ENCODE measurements at regions not wholly inside any gene's neighbourhood (a gene's known extent, or its start where the extent isn't known, plus 50 kb on each side); places are given as distances from the start of the nearest gene placed in this dataset.
A peak's percentile ranks its signal among the peaks of the same experiment; 100 is the strongest.

GRCh38 chr3:34011171-34012101 lies 213.0 kb downstream of the PDCD6IP start:
- DNase-seq = no peak

- peak in 1 of 3 donors; percentile 96 for DNase-seq
These were observed 213.7 kb downstream of the PDCD6IP start for GRCh38 chr3:34012102-34012461.

- DNase-seq = no peak
These were observed 215.6 kb downstream of the PDCD6IP start for GRCh38 chr3:34013818-34014570.

DNA sequence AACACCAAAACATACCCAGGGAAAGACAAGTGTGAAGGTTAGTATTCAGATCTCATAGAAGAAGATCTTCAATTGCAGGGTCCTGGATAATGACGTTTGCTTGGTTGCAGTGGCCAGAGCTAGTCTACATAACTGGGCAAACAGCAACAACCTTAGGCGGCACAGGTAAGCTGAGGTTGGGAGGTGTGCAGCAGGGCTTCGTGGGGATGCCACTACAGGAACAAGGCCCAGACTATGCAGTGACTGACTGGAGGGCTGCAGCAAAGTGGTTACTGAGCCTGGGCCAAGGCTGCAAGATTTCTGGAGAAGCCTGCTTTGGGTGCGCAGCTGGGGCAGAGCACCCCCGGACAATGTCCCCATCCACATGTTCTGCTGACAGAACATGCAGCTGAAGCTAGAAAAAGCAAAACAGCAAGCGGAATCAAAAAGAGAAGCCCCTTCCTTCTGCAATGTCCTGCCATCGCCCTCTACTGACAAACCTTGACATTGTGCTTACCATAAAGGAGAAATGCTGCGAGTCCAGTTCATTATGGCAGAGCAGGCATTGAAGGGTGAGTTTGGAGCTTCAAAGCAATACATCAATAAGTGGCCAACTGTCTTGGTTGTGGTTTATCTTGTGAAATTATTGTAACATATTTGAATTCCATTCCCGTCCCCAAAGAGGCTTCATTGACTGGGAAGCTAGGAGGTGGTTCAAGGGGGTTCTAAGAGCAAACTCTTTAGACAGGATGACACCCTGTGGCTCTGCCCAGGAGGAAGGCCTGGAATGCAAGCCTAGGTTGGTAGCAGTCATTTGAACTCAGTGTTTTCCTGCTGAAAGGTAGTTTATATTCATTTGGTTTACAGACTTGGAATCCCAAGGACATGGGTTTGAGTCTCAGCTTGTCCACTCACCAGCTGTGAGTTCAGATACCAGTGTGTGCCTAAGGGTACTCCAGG lies 217.0 kb downstream of the PDCD6IP start:
- no peak for DNase-seq

GRCh38 chr3:34016925-34017587 lies 218.6 kb downstream of the PDCD6IP start:
- peak in 1 of 3 donors; percentile 36 for DNase-seq

GRCh38 chr3:34017757-34018156 lies 219.3 kb downstream of the PDCD6IP start:
- no peak for DNase-seq

- DNase-seq = no peak
These were observed 220.7 kb downstream of the PDCD6IP start for GRCh38 chr3:34019158-34019557.

GRCh38 chr3:34020170-34020569 lies 221.7 kb downstream of the PDCD6IP start:
- no peak for DNase-seq

DNA sequence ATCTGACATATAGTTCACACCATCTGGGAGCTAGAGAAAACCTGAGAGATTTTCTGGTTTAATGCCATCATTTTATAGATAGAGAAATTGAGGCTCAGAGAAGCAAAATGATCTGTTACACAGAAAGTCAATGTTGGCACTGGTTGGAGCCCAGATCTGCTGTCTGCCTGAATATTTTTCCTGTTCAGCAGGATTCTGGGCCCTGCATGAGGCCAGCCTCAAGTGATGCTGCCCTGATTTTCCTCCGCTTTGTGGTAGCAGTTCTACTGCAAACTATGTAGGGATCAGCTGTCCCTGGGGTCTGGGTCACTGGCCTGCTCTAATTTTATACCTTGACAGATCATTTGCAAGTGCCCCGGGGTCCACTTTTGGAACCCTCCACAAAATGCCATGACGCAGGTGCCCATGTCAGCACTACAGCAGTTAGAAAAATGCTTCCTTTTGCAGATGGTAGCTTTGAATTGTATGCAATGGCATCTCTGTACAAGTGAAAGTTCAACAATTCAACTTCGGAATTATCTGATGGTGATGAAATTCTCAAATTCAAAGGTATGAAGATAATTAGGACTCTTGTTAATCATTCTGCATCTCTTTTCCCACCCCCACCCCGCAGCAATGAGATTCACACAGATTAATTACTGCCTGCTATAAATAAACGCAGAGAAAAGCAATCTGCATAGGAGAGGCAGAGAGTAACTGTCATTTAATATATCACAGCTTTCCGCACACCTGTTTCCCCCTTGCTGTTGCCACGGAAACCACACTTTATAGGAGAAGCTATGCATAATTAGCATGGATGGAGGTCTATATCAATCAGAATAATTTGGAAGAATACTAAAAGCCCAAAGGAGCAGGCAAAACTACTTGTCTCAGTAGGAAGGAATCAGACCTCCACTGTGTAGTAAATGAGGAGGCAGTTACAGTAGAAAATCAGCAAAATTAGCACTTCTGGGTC lies 222.6 kb downstream of the PDCD6IP start:
- no peak for DNase-seq

DNA sequence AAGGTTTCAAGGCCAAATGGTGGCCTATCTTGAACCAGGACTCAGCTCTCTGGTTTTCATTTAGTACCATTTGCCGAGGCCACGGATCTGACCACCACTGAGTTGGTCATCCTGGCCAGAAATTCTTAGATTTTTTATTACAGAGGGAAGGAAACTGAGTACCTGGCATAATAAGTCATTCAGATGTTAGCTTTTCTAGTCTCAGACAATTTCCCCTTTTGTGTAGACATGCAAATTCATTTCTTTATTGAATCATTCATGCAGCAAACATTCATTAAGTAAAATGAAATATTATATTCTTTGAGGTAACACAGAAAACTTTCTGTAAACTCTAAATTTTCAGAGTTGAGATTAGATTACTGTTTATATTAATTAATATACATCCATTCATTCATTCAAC lies 223.7 kb downstream of the PDCD6IP start:
- DNase-seq = no peak

DNA sequence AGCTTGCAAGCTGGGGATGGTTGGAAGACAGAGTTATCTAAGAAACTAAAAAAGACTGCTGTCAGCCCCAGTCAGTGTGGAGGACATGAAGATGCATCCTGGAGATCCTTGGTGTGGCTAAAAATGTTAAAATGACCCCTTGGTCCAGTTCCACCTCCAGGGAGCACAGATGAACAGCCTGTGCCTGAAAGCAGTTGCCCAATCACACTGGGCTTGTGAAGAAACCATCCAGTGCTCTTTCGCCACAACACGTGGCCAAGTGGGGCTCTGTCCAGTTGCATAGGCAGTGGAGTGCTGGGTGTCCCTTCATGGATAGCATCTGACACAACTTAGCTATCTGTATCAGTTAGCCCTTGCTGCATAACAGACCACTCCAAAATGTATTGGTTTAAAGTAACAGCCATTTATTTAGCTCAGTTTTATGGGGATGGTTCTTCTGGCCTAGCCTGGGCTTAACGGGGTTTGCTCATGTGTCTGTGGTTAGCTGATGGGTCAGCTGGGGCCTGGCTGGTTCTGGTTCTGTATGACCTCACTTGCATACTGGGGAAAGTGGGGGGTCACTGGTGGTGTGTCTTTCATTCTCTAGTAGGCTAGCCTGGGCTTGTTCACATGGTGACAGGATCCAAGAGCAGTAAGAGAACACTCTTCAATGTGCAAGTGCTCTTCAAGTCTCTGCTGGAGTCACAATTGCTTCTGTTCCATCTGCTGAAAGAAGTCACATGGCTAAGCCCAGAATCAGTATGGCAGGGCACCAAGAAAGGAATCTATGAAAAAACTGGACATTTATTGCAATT lies 226.2 kb downstream of the PDCD6IP start:
- no peak for DNase-seq

DNA sequence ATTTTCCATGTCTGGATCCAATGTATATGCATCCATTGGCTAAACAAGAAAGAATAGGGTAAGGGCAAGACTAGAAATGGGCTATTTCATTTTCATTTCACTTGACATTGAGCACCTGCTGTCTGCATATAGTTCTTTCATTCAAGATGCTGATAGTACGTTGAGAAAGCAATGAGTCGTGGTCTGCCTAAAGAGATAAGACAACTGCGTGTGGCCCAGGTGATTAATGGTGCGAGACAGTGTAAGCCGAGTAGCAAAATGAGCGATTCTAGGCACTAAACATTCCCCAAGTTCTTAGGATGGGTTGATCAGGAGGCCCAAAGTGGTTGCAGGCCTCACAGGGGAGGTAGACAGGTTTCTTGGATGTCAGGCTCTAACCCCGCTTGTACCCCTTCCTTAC lies 235.4 kb downstream of the PDCD6IP start:
- no peak for DNase-seq

- DNase-seq = no peak
These were observed 236.4 kb downstream of the PDCD6IP start for GRCh38 chr3:34034840-34035239.

- DNase-seq = no peak
These were observed 237.3 kb downstream of the PDCD6IP start for GRCh38 chr3:34035775-34036174.

GRCh38 chr3:34037260-34037659 lies 238.8 kb downstream of the PDCD6IP start:
- DNase-seq = no peak

DNA sequence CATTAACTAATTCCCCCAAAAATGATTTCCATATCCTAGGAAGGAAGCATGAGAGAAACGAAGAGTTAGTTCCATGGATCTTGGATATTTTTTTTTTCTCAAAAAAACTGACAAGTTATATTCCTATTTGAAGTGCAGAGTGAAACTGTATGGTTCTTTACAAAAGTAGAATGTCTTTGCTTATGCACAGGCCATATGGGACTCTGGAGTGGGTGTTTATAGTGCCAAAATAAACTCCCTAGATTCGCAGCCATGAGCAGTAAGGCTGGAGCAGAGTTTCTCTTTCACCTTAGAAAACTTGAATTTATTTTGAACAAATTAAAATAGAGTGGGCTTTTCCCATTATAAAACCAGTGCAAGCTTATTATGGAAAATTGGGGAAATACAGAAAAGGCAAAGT lies 239.7 kb downstream of the PDCD6IP start:
- no peak for DNase-seq

GRCh38 chr3:34046154-34046553 lies 247.7 kb downstream of the PDCD6IP start:
- DNase-seq = no peak

GRCh38 chr3:34053626-34054025 lies 255.2 kb downstream of the PDCD6IP start:
- DNase-seq = no peak

DNA sequence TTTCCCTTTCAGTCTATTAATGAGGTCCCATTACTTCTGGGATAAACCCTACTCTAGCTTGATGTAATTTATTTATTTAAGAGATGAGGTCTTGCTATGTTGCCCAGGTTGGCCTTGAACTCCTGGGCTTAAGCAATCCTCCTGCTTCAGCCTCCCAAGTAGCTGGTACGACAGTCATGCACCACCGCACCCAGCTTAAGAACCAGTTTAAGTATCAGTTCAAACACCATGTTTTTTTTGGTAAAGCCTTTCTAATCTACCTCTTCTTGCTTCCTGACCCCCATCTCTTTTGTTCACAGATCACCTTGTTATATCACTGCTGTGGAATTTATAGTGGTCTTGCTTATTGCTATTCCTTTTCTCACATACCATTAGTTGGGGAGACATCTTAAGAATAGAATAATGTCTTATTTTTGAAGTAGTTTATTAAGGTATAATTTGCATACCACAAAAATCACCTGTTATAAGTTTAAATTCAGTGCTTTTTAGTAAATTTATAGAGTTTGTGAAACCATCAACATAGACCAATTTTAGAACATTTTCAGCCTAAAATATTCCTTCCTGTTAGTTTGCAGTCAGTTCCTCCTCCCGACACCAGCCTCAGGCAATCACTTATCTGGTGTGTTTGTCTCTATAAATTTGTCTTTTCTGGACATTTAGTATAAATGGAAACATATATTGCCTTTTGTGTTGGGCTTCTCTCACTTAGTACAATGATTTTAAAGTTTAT lies 257.9 kb downstream of the PDCD6IP start:
- no peak for DNase-seq

Data from muscle of back (tissue), 3 donors.